HG02763 (cell line): ENCODE measurements at regions not wholly inside any gene's neighbourhood (a gene's known extent, or its start where the extent isn't known, plus 50 kb on each side); places are given as distances from the start of the nearest gene placed in this dataset.
"Not testable (repeated sequence)": the region's sequence is repeated elsewhere in the genome, so short reads cannot be mapped to it uniquely, and the experiment has no call there.

Experiments used
- ATAC-seq: cut with Tn5 transposase; IDR thresholded peaks from one replicate; pipeline ENCODE4 v1.9.1; 2021; ENCODE audit warnings: mild to moderate bottlenecking, moderate library complexity; ENCODE audit not compliant: unreplicated experiment

DNA sequence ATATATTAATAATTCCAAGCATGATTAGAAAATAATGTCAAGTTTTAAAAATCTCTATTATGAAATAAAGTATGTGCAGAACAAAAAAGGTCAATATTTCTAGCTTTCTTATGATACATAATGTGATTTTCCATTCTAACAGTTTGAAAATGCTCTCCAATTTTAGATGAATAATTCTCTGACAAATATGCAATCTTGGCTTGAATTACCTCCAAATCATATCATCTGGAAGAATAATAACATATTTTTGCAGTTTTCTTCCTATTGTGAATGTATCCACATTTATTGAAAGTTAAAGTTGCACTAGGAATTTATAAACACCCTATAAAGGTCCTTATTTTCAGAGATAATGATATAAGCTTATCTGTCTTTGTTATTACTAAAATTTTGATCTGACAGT, 548.5 kb upstream of the SLC10A2 start:
- no peak for ATAC-seq

GRCh38 chr13:103607995-103608394, 541.8 kb upstream of the SLC10A2 start:
- peak; percentile 97 for ATAC-seq

GRCh38 chr13:103605546-103606326, 539.5 kb upstream of the SLC10A2 start:
- no peak for ATAC-seq

DNA sequence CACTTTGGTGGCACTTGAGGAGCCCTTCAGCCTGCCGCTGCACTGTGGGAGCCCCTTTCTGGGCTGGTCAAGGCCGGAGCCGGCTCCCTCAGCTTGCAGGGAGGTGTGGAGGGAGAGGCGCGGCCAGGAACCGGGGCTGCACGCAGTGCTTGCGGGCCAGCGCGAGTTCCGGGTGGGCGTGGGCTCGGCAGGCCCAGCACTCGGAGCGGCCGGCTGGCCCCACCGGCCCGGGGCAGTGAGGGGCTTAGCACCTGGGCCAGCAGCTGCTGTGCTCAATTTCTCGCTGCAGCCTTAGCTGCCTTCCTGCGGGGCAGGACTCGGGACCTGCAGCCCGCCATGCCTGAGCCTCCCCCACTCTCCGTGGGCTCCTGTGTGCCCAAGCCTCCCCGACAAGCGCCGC, 533.7 kb upstream of the SLC10A2 start:
- ATAC-seq: not testable (repeated sequence)

- ATAC-seq: no peak
These were observed 532.5 kb upstream of the SLC10A2 start for GRCh38 chr13:103598671-103599070.

GRCh38 chr13:103573446-103573845, 507.2 kb upstream of the SLC10A2 start:
- ATAC-seq: no peak

GRCh38 chr13:103568314-103568713, 502.1 kb upstream of the SLC10A2 start:
- ATAC-seq: no peak

- no peak for ATAC-seq
These were observed 491.7 kb upstream of the SLC10A2 start for GRCh38 chr13:103557878-103558277.

DNA sequence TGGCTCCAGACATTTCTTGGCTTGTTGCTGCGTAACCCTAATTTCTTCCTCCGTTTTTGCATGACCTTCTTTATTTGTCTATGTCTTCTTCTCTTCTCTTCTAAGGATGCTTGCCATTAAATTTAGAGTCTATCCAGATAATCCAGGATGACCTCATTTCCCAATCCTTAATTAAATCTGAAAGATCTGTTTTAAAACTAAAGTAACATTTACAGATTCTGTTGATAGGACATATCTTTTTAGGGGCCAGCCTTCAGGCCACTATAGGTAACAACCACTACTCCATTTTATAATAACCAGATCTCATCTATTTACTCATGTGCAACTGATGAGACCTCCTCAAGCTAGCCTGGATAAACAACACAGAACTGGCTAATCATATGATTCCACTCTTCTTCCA, 490.5 kb upstream of the SLC10A2 start:
- no peak for ATAC-seq

DNA sequence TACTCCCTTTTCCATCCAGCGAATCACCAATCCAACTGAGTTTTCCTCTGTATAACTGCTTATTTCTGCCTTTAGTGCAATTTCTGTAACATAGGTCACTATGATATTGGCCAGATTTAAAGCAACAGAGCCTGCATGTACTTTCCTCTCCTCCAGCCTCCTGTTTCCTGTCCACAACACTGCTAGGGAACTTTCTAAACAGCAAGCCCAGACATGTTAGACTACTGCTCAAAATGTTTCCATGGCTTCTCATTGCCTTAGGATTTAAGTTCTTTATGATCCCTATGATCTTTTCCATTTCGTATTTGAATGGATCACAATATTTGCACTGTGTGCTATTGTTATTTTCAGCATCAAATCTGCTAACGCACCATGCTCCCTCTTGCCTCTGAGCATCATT, 481.7 kb upstream of the SLC10A2 start:
- ATAC-seq: no peak

GRCh38 chr13:103546271-103546670, 480.1 kb upstream of the SLC10A2 start:
- no peak for ATAC-seq

- no peak for ATAC-seq
These were observed 476.4 kb upstream of the SLC10A2 start for GRCh38 chr13:103542648-103543047.

DNA sequence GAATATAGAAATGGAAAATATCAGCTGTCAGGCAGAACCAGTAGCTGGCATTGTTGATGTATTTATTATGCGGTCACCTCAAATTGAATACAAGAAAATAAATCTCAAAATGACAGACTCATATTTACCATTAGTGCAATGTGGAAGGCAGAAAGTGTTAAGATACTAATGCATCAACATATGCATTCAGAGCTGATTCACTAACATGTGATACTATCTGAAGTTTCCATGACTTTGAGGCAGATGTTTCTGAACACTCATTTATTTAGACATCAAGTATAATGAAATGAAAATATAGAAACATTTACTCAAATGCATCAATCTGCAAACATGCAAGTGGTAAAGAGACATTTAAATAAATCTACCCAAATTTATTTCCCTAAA, 474.2 kb upstream of the SLC10A2 start:
- no peak for ATAC-seq

DNA sequence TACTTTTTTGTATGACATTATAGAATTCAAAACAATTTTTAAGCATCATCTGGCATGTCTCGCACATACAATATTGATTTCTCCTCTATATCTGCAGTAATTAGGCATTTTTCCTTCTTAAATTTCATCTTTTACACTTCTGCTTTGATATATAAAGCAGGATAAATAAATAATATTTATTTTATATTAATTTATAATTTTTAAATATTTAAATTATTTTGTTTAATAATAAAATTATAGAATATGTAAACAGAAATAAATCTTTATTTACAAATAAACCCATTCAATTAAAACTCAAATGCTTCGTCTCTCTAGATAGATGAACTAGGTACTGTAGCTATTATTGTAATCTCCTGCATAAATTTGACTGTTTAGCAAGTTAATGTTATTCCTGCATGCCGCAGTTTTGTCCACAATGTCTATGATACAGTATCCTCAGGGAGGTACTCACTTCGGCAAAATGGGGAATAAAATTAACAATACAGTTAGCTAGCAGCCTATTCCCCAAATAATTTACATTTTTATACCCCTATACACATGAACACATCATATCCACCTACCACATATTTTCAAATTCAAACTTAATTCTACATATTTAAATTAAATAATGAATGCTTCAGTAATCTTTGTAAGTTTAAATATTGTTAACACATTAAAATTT, 473.6 kb upstream of the SLC10A2 start:
- ATAC-seq: no peak

DNA sequence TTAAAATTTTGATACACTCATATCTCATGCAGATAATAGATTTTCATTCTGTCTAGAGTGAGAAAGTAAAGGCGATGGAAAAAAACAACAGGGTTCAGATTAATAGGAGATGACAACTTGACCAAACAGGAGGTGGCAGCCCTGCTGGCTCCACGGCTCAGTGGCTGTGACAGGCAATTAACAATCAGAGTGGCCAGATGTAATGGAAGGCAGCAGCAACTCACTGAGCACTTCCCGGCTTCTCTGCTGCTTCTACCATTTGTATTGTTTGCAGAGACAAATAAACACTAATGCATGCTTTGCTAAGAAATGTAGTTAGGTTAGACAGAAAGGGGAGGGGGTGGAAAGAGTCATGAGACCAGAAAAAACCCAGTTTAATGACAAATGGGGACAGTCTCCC, 473.0 kb upstream of the SLC10A2 start:
- ATAC-seq: no peak

DNA sequence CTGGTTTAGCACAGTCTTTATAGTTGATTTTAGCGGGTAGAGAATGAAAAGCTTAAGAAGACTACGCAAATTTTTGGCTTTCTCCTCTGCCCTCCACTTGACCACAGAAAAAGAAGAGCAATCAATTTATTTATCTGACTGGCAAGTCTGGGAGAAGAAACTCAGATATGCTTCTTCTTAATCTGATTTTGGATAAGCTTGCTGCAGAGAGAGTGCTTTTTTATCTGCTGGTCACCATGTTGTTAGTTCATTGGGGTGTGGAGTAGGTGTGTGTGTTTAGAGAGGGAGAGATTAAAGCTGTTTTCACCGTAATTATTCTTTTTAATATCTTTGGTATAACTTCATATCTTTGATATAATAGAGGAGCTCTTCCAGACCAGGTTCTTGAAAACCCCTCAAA, 471.4 kb upstream of the SLC10A2 start:
- no peak for ATAC-seq

- ATAC-seq: no peak
These were observed 465.1 kb upstream of the SLC10A2 start for GRCh38 chr13:103531278-103531677.

DNA sequence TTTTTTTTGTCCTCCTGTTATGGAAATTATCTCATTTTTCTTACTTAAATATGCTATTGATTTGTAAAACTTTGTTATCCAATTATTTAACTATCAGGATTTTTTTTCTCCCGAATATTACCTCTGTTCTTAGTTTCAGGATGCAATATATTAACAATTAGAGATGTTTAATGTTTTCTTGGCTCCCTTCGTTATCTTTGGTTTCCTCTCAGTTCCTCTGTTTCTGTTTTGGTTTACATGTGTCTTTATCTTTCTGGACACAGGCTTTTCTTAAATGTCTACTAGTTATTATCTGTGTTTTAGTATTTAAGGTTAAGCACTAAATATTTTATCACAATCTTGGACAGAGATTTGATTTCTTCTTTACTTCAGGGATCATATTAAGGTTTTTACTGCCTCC, 462.2 kb upstream of the SLC10A2 start:
- ATAC-seq: no peak

GRCh38 chr13:103525530-103525929, 459.3 kb upstream of the SLC10A2 start:
- ATAC-seq: no peak

DNA sequence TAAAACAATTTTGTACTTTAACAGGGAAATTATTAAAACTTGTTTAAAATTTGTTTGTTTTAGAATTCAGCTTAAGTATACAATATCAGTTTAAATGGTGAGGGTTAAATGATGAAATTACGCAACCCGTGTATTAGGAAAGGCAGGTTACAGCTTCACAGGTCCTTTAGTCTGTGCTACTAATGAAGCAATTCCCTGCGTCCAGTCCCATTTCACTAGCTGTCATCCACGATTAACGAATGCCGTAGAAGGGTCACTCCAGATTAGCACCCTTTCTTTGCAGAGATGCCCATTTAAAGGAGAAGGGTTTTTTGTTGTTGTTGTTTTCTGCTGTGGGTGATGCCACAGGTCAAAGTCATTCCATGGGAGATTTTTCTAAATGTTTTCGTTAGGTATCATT, 457.6 kb upstream of the SLC10A2 start:
- ATAC-seq: no peak

DNA sequence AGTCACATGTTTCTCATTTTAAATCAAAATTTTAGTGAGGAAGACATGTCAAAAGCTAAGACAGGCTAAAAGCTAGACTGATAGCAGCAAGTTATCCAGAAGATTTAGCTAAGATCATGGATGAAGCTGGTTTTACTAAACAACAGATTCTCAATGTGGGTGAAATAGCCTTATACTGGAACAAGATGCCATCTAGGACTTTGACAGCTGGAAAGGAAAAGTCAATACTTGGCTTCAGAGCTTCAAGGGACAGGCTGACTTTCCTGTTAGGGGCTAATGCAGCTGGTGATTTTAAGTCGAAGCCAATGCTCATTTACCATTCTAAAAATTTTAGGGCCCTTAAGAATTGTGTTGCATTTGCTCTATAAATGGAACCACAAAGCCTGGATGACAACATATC, 455.3 kb upstream of the SLC10A2 start:
- no peak for ATAC-seq

- ATAC-seq: no peak
These were observed 451.5 kb upstream of the SLC10A2 start for GRCh38 chr13:103517768-103518102.
